SU-DHL-6 (cell line): ENCODE measurements at regions not wholly inside any gene's neighbourhood (a gene's known extent, or its start where the extent isn't known, plus 50 kb on each side); places are given as distances from the start of the nearest gene placed in this dataset.

Source experiments
- EZH2phosphoT487 ChIP-seq: fragments of 200-600 bp; sonication (generic), shearing (Covaris generic); conservative IDR thresholded peaks from 2 replicates; pipeline ENCODE4 v1.6.1; 2018; ENCODE audit warnings: mild to moderate bottlenecking, antibody characterized with exemption, low read length, moderate library complexity, mixed read lengths
- TF ChIP-seq, protein P1 (sequence below): fragments of 200-600 bp; sonication (generic); IDR thresholded peaks from one replicate; pipeline ENCODE4 v1.5.1; 2017; ENCODE audit warnings: antibody characterized with exemption, mild to moderate bottlenecking, low read length, moderate library complexity; ENCODE audit not compliant: insufficient read depth, poor library complexity, severe bottlenecking

DNA sequence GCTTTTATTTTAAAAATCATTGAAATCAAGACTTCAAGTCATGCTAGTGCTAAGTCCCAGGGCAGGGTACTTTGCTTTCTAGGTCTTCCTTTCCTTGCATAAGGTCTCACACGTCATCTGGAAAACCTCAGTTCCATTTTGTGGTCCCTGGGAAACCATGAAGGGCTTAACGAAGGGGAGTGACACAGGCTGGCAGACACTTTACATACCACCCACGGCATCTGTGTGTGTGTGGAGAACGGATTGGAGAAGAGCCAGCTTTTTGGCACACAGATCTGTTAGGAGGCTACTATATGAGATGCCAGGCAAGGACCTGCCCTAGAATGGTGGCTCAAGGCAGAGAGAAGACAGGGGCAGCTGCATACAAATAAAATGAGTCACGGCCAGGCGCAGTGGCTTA, 107.5 kb upstream of the NSMCE3 start:
- TF ChIP-seq, protein P1, sequence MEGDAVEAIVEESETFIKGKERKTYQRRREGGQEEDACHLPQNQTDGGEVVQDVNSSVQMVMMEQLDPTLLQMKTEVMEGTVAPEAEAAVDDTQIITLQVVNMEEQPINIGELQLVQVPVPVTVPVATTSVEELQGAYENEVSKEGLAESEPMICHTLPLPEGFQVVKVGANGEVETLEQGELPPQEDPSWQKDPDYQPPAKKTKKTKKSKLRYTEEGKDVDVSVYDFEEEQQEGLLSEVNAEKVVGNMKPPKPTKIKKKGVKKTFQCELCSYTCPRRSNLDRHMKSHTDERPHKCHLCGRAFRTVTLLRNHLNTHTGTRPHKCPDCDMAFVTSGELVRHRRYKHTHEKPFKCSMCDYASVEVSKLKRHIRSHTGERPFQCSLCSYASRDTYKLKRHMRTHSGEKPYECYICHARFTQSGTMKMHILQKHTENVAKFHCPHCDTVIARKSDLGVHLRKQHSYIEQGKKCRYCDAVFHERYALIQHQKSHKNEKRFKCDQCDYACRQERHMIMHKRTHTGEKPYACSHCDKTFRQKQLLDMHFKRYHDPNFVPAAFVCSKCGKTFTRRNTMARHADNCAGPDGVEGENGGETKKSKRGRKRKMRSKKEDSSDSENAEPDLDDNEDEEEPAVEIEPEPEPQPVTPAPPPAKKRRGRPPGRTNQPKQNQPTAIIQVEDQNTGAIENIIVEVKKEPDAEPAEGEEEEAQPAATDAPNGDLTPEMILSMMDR = no peak
- no peak for TF ChIP-seq EZH2phosphoT487
